BE2C (cell line): ENCODE measurements at regions not wholly inside any gene's neighbourhood (a gene's known extent, or its start where the extent isn't known, plus 50 kb on each side); places are given as distances from the start of the nearest gene placed in this dataset.

Experiments
- DNase-seq: peaks from one replicate; pipeline ENCODE4 v3.0.0-alpha.2; 2020
- H3K27me3 ChIP-seq: fragments of 250-450 bp; sonication (Bioruptor Pico); 2 replicates; pipeline ENCODE4 v1.5.1; 2020; ENCODE audit warnings: mild to moderate bottlenecking
- H3K36me3 ChIP-seq: fragments of 250-450 bp; sonication (Bioruptor Pico); 2 replicates; pipeline ENCODE4 v1.5.1; 2020; ENCODE audit warnings: mild to moderate bottlenecking
- H3K4me1 ChIP-seq: fragments of 250-450 bp; sonication (Bioruptor Pico); 2 replicates; pipeline ENCODE4 v1.5.1; 2020
- H3K4me3 ChIP-seq: 2 replicates; pipeline ENCODE4 v1.5.1; 2011; ENCODE audit warnings: low read depth, low read length
- H3K9me3 ChIP-seq: fragments of 250-450 bp; sonication (Bioruptor Pico); 2 replicates; pipeline ENCODE4 v1.5.1; 2020
- CTCF ChIP-seq: IDR thresholded peaks from 2 replicates; pipeline ENCODE4 v1.5.1; 2012; ENCODE audit warnings: mild to moderate bottlenecking, low read depth, low read length

GRCh38 chr9:2923766-2924379 is 80.0 kb upstream of the PUM3 start:
- no peak for DNase-seq
- Histone ChIP-seq H3K27me3 (no peaks in the 10 kb centered on the region), H3K9me3 (no peaks in the 10 kb centered on the region), H3K4me1 (no peaks in the 10 kb centered on the region), H3K36me3 (no peaks in the 10 kb centered on the region), H3K4me3 (no peak overlapping the region)
- no peak for TF ChIP-seq CTCF

- DNase-seq: no peak
- H3K4me3 ChIP-seq: no peak overlapping the region
- H3K9me3 ChIP-seq: no peaks in the 10 kb centered on the region
- H3K36me3 ChIP-seq: no peaks in the 10 kb centered on the region
- no peak for TF ChIP-seq CTCF
- no peaks in the 10 kb centered on the region for H3K27me3 ChIP-seq
- no peaks in the 10 kb centered on the region for H3K4me1 ChIP-seq
Measured at GRCh38 chr9:2919347-2919746, 75.5 kb upstream of the PUM3 start.

- Histone ChIP-seq H3K9me3 (no peaks in the 10 kb centered on the region), H3K4me1 (no peaks in the 10 kb centered on the region), H3K27me3 (no peaks in the 10 kb centered on the region), H3K4me3 (no peak overlapping the region), H3K36me3 (no peaks in the 10 kb centered on the region)
- no peak for DNase-seq
- no peak for TF ChIP-seq CTCF
Measured at GRCh38 chr9:2916382-2916985, 72.6 kb upstream of the PUM3 start.

- DNase-seq: no peak
- H3K4me1 ChIP-seq: no peaks in the 10 kb centered on the region
Measured at GRCh38 chr9:2913026-2913425, 69.1 kb upstream of the PUM3 start.

GRCh38 chr9:2907411-2907810 is 63.5 kb upstream of the PUM3 start:
- no peak overlapping the region for H3K4me3 ChIP-seq
- no peaks in the 10 kb centered on the region for H3K4me1 ChIP-seq
- TF ChIP-seq CTCF: no peak
- H3K36me3 ChIP-seq: no peaks in the 10 kb centered on the region
- no peaks in the 10 kb centered on the region for H3K27me3 ChIP-seq
- no peaks in the 10 kb centered on the region for H3K9me3 ChIP-seq
- DNase-seq: no peak

More at GRCh38 chr9:2913026-2913425, 69.1 kb upstream of the PUM3 start:
- no peak for TF ChIP-seq CTCF
- Histone ChIP-seq H3K4me3 (no peak overlapping the region), H3K36me3 (no peaks in the 10 kb centered on the region), H3K9me3 (no peaks in the 10 kb centered on the region), H3K27me3 (no peaks in the 10 kb centered on the region)

- no peaks in the 10 kb centered on the region for H3K36me3 ChIP-seq
- no peaks in the 10 kb centered on the region for H3K9me3 ChIP-seq
- H3K4me3 ChIP-seq: no peak overlapping the region
- no peak for DNase-seq
- H3K4me1 ChIP-seq: no peaks in the 10 kb centered on the region
- H3K27me3 ChIP-seq: no peaks in the 10 kb centered on the region
- no peak for TF ChIP-seq CTCF
Measured at GRCh38 chr9:2904242-2904930, 60.5 kb upstream of the PUM3 start.
